ENCODE measurements at regions not wholly inside any gene's neighbourhood (a gene's known extent, or its start where the extent isn't known, plus 50 kb on each side); places are given as distances from the start of the nearest gene placed in this dataset.

- DNase-seq (ENCODE audit: low read depth in 2 of 2), result no peak
Observed at GRCh38 chr6:11633741-11634509, 96.4 kb downstream of the TMEM170B start.

GRCh38 chr6:11634948-11635347, 97.4 kb downstream of the TMEM170B start:
- no peak for DNase-seq (ENCODE audit: low read depth in 2 of 2)

GRCh38 chr6:11636121-11636520, 98.6 kb downstream of the TMEM170B start:
- no peak for DNase-seq (ENCODE audit: low read depth in 2 of 2)

GRCh38 chr6:11637266-11637665, 99.7 kb downstream of the TMEM170B start:
- no peak for DNase-seq (ENCODE audit: low read depth in 2 of 2)

- DNase-seq (ENCODE audit: low read depth in 2 of 2), result no peak
Observed at GRCh38 chr6:11639376-11640235, 102.1 kb downstream of the TMEM170B start.

GRCh38 chr6:11640486-11640885, 102.9 kb downstream of the TMEM170B start:
- DNase-seq (ENCODE audit: low read depth in 2 of 2), result no peak

- no peak for DNase-seq (ENCODE audit: low read depth in 2 of 2)
Observed at GRCh38 chr6:11644071-11644470, 106.5 kb downstream of the TMEM170B start.

GRCh38 chr6:11644601-11645000, 107.1 kb downstream of the TMEM170B start:
- DNase-seq (ENCODE audit: low read depth in 2 of 2), result no peak

GRCh38 chr6:11645016-11645415, 107.5 kb downstream of the TMEM170B start:
- DNase-seq (ENCODE audit: low read depth in 2 of 2), result no peak

GRCh38 chr6:11648436-11648775, 110.9 kb downstream of the TMEM170B start:
- DNase-seq (ENCODE audit: low read depth in 2 of 2), result no peak

- DNase-seq (ENCODE audit: low read depth in 2 of 2), result no peak
Observed at GRCh38 chr6:11648889-11649288, 111.3 kb downstream of the TMEM170B start.

- DNase-seq (ENCODE audit: low read depth in 2 of 2), result peak; percentile 50 to 54
Observed at GRCh38 chr6:11650025-11650696, 112.6 kb downstream of the TMEM170B start.

GRCh38 chr6:11650711-11651110, 113.2 kb downstream of the TMEM170B start:
- DNase-seq (ENCODE audit: low read depth in 2 of 2), result no peak

GRCh38 chr6:11653028-11653583, 115.6 kb downstream of the TMEM170B start:
- peak; percentile 82 to 85 for DNase-seq (ENCODE audit: low read depth in 2 of 2)

GRCh38 chr6:11654876-11655275, 117.3 kb downstream of the TMEM170B start:
- peak in 1 of 2 experiments; percentile 15 for DNase-seq (ENCODE audit: low read depth in 2 of 2)

GRCh38 chr6:11656491-11656890, 118.9 kb downstream of the TMEM170B start:
- no peak for DNase-seq (ENCODE audit: low read depth in 2 of 2)

- DNase-seq (ENCODE audit: low read depth in 2 of 2), result no peak
Observed at GRCh38 chr6:11659757-11660156, 118.8 kb downstream of the ADTRP start.

GRCh38 chr6:11662323-11662722, 116.3 kb downstream of the ADTRP start:
- DNase-seq (ENCODE audit: low read depth in 2 of 2), result no peak

GRCh38 chr6:11663519-11663918, 115.1 kb downstream of the ADTRP start:
- no peak for DNase-seq (ENCODE audit: low read depth in 2 of 2)

All from fibroblast of skin of left biceps (primary cell).